ENCODE measurements at regions not wholly inside any gene's neighbourhood (a gene's known extent, or its start where the extent isn't known, plus 50 kb on each side); places are given as distances from the start of the nearest gene placed in this dataset.
"Not testable (repeated sequence)": the region's sequence is repeated elsewhere in the genome, so short reads cannot be mapped to it uniquely, and the experiment has no call there.

DNA sequence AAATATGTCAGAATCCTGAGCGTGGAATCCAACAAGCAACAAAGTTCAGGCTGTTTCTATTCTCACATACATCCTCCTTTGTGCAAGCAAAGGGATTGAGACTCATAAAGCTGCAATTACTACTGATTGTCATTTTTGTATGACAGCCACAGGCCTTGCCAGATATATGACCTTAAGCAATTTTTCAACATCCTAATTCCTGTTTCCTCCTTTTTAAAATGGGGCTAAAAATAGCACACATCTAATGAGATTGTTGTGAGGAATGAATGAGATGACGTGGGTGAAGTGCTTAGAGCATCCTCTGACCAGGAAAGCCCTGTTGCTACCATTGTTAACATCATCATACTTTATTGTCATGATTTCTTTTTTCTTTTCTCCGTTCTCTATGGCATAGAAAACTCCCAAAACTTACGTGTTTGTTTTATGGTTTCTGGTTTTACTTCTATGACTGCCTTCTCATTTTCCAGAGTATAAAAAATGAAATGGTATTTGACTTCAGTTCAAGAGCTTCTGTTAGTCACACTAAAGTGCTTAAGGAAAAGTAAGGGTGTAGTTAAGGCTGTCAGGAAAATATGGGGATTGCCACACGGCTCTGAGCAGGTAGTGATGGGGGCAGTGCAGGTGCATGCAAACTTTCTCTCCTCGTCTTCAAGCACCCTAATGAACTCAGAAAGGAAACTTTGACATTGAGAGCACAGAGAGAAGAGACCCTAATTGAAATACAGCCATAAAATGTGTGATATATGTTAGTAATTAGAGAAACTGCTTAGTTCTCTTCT lies 590.6 kb upstream of the NETO1 start:
- no peak for DNase-seq (ENCODE audit: low read depth)

DNA sequence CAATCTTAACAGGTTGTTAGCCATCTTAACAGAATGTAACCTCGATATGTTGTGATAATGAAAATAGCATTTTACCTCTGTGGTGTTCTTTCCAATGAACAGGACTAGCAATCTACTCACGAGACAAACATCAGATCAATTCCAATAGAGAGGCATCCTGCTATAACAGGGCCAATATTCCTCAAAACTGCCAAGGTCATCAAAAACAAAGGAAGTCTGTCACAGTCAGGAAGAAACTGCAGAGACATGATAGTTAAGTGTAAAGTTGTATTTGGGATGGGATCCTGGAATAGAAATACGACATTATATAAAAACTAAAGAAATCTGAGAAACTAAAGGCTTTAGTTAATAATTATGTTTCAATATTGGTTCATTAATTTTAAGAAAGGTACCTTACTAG lies 588.9 kb upstream of the NETO1 start:
- DNase-seq (ENCODE audit: low read depth): no peak

DNA sequence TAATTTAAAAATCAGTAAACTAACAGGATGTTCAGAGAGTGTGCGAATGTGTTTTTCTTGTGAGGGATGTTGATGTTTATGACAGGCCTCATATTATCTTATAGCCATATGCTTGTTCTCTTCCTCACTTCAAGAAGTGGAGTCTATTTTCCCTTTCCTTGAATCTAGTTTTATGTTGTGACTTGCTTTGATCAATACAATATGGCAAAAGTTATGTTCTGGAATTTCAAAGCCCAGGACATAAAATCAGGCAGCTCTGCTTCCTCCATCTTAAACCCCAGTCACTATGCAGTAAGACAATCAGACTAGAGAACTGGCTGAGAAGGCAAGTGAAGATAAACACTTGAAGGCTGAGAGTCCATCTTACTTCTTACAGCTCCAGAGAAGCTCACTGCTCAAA lies 585.1 kb upstream of the NETO1 start:
- no peak for DNase-seq (ENCODE audit: low read depth)

DNA sequence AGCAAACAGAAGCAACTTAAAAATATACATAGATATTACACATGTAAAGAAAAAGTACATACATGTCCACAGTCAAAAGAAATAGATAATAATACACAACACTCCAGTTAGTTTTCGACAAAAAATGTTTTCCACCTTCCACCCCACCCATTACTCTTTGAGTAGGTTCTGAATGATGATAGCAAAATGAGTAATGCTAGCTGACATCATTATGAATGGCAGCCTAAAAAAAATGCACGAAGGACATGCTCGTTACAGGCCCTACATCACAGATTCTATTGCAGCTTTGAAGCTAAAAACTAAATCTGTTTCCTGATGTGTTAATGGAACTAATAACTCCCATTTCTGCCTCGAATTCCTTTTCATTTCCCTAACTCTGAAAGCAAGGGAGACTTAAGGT lies 578.7 kb upstream of the NETO1 start:
- DNase-seq (ENCODE audit: low read depth): no peak

DNA sequence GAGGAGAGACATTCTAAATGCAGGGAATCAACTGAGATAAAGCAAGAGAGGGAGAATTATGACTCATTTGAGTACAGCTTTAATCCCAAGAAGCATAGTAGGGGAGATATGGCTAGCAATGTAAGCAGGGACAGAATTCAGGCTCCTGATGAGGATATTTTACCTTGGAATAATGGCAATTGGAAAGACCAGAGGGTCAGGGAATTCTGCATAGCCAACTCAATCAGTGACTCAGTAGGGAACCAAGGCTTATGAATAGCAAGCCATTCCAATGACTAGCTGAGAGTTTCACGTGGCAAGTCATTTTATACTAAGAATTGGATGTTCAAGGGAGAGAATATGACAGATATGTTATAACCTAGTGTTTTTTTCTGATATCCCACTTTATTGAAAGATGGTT lies 563.8 kb upstream of the NETO1 start:
- DNase-seq (ENCODE audit: low read depth): no peak

DNA sequence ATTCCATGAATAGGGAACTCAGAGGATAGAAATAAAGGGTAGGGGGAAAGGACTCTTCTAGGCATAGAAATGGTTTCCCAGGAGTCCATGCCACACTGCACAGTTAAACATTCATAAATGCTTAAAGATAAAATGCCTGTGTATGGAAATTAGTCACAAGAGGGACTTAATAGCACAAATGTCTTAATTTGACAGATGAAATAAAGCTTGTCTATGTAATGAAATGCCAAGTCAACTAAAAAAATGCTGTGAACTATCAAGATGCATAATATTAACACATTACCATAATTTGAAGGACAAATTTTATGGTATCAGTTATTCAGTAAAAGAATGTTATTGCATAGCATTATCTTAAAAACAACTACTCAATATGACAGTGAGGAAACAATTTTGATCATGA lies 553.2 kb upstream of the NETO1 start:
- no peak for DNase-seq (ENCODE audit: low read depth)

DNA sequence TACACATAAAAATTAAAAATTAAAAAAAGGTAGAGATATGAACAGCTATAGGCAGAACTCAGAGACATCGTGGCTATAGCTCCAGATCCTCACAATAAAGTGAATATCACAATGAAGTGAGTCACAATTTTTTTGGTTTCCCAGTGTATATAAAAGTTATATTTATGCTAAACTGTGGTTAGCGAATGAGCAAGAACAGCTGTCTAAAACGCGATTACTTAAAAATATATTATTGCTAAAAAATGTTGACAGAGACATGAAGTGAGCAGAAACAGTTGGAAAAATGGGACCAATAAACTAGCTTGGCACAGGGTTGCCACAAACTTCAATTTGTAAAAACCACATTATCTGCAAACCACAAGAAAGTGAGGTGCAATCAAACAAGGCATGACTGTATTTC lies 551.7 kb upstream of the NETO1 start:
- DNase-seq (ENCODE audit: low read depth): no peak

DNA sequence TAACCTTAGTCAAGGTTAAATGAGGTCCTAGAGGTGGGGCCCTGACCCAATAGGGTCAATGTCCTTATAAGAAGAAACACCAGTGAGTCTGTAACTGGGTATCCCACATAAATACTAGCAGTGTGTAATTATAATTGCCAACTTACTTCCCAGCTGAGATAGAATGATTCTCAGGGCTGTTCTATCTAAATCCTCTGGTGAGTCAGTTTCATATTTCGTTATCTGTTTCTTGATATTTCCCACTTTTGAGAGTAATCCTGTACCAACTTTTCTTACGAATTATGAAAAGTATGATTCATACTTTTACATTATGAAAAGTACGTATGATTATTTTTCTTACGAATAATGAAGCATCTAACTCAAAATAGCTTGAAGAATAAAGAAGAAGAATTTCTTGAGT lies 546.8 kb upstream of the NETO1 start:
- no peak for DNase-seq (ENCODE audit: low read depth)

DNA sequence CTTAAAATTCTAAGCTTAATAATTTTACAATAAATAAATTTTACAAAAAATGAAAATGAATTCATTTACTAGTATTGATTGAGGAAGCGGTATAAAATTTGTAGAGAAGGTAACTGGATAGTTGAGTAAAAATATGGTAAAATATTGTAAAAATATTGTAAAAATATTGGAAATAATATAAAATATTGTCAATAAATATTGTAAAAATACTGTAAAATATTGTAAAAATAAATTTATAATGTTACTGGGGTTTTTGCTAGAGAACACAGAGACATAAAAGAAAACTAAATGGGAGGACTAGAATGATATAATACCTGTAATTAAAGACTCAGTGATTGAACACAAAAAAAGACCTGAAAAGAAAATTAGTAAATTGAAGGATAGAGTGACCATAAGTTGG lies 546.3 kb upstream of the NETO1 start:
- no peak for DNase-seq (ENCODE audit: low read depth)

DNA sequence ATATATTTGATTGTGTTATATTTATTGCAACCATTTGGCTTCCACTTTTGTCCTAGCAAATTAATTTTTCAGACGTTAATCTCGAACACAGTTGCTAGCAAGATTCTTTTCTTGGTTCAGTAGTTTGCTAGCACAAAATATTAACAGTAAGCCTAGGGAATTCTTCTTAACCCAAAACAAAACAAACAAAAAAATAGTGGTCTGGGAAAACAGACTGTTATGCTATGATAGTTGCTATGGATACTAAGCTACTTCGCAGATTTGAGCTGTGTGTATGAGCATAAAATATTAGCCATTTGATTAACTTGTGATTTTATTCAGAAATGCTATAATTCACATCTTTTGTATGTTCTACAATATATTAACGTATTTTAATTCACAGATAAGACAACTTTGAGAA lies 541.5 kb upstream of the NETO1 start:
- DNase-seq (ENCODE audit: low read depth): no peak

DNA sequence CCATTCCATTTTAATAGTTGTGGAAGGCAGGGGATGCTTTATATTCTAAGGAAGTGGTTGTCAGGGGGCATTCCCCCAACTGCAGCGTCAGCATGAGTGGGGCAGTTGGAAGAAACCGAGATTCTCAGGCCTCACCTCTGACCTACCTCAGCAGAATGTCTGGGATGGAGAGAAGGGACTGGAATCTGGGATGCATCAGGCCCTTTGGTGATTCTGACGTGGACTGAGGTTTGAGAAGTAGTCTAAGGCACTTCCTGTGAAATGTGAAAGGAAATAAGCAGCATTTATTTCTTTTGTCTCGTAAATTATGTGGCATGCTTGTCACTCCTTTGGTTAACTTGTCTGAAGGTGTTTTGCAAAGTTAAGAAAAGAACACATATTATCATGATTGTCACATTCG lies 540.7 kb upstream of the NETO1 start:
- no peak for DNase-seq (ENCODE audit: low read depth)

DNA sequence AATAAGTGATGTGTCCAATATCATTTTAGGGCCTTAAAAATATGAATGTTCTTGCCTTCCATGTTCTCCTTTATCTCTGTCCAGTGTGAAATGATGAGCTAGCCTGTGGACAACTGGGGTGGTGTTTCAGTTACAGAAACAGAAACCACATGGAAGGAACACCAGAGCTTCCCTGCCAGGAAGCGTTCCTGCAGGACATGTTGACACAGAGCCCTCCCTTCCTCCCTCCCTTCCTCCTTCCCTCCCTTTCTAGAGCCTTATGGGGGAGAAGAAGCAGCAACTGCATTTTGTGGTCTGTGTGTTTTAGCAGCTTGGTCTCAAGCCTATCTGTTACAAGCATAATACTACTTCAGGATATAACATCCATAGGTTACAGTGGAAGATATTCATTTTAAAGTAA lies 539.7 kb upstream of the NETO1 start:
- no peak for DNase-seq (ENCODE audit: low read depth)

DNA sequence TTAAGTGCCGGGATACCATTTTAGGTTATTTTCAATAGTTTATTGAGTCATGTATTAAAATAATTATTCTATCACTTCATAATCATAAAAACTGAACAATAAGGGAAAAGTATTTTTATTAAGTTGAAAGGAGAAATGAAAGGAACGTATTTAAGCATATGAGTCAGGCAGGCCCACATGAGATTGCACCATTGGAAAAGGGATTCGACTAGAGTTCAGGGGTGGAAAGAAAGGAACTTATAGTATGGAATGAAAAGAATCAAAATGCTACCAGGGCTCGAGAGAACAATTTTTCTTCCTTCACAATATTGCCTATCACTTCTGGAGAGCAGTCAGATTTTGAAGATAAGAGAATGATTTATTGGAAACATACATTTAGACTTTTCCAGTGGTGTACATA lies 516.5 kb upstream of the NETO1 start:
- no peak for DNase-seq (ENCODE audit: low read depth)

DNA sequence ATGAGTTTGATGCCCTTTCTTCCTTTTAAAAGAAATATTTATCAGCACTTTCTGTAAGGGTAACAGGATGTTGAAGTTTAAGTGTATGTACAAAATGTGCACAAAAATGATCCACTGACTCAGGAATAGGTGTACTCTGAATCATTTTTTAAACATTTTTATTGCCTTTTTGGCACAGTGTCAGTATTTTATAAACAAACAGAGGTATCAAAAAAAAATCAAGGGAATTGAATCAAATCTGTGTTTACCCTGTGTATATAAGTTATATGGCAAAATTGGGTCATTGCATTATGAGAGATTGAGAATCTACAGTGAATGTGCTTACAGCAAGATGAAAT lies 513.9 kb upstream of the NETO1 start:
- no peak for DNase-seq (ENCODE audit: low read depth)

DNA sequence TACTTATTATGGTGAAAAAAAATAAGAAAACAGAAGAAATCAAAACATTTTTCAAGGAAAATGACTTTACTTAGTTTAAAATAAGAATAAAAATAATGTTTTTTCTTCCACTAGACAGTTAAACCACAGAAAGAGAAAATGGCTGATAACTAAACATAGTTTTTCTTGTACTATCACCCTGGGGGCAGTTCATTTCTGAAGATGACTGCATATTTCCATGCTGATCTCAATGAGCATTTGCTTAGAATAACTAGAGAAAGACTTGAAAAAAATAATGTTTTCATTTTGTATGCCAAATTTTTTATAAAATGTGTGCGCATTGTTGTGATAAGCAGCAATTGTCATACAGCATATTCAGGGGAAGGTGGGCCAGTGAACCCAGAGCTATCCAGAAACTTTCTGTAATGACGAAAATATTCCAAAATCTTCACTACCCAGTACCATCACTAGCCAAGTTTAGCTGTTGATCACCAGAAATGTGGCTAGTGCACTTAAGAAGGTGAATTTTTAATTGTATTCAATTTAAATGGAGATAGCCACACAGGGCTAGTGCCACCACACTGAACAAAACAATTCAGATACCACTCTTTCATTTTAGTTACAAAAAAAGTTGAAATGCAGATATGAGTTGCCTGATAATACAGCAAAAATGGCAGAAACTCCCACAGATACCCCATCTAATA lies 513.4 kb upstream of the NETO1 start:
- no peak for DNase-seq (ENCODE audit: low read depth)

DNA sequence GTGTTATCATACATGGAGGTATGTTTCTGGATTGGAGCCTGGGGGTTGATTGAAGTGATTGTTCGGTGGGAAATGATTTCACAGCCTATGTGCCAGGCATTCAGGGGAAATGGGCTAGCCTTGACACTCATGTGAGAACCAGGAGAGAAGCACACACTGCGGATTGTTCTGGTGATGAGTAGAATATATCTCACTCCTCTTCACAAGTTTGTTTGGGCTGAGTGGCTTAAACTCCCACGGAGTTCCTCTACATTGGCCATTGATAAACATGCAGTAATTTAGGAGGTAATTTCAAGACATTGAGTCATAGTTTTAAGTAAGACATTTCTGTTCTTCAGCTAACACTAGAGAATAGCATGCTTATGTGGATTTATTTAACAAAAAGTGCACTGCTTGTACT lies 498.9 kb upstream of the NETO1 start:
- DNase-seq (ENCODE audit: low read depth): no peak

DNA sequence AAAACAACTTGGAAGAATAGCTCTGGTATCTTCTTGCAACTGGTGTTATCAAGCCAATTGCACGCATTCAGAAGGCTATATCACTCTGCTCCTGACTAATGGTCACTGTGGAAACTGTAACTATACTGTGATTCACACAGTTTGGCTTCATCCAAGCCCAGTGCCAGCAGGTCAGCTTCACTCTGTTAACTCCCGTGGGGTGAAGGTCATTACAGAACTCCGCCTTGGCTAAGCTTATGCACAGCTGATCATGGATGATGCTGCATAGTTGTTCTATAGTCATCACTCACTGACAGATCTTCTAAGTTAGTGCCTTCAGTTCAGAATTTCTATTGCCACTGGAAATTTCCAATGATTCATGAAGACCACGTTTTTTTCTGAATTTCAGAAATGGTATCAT lies 497.2 kb upstream of the NETO1 start:
- DNase-seq (ENCODE audit: low read depth): no peak

DNA sequence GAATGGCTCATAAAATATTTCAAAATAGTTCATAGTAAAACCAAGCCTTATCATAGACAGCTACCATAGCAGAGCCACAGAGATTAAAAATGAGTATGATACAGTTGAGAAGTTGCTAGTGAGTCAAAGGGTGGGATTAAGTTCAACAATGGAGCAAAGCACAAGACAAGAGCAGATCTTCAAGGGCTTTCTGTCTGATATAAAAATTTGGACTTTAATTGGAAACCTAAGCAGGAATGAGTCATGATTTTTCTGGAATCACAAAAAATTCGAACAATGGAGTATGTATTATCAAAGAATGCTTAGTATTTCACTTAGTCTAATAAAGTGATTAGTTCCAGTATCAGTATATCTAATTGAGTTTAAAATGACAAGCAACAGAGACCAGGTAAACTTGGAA lies 487.3 kb upstream of the NETO1 start:
- DNase-seq (ENCODE audit: low read depth): no peak

DNA sequence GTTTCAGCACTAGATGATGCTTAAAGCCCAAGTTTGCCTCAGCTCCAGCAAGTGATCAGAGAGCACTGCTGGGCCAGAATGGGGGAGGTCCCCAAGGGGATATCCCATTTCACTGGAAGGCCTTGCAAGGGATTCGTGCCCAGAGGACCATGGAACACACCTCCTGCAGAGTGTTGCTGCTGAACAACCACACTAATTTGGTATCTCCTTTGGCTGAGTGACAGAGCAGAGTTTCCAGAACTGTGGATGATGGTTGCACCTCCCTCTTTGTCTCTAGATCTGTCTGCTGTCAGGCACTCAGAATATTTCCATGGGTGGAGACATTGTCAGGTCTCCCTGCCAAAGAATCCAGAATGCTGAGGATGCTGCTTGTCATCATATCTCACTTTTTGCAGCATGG lies 484.8 kb upstream of the NETO1 start:
- DNase-seq (ENCODE audit: low read depth): no peak

DNA sequence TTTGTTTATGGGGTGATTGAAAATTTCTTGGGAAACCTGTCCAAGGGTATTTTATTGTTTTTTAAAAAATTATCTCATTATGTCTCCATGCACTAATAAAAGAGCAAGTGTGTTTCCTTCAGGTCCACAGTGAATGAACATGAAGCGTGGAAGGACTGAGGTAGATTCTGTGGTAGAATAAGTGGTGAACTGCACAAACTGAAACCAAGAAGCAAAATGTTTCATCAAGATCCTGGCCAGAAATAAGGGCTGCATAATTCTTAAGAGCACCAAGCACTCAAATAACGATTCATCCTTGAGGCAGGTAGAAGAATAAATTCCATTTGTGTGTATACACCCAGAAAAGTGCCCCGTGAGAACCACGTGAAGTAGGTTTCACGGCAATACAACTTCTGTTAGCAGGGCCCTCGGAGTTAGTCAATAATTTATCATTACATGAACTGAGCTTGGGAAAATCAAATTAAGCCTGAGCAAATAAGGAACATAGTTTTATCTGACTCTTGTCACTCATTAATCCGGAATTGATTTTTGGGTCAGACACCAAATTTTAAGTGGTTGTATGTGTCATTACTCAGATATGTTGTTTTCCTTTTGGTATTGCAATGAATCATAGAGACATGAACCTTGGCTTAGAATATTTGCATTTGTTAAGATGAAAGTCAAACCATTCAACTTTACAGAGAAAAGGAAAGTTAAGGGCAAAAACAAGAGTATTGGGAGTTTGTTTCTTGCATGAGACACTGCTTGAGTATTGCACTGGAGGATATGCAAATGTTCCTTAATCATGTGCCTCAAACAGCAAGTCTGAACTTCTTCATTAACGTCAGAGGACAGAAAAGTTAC lies 472.6 kb upstream of the NETO1 start:
- DNase-seq (ENCODE audit: low read depth): no peak

DNA sequence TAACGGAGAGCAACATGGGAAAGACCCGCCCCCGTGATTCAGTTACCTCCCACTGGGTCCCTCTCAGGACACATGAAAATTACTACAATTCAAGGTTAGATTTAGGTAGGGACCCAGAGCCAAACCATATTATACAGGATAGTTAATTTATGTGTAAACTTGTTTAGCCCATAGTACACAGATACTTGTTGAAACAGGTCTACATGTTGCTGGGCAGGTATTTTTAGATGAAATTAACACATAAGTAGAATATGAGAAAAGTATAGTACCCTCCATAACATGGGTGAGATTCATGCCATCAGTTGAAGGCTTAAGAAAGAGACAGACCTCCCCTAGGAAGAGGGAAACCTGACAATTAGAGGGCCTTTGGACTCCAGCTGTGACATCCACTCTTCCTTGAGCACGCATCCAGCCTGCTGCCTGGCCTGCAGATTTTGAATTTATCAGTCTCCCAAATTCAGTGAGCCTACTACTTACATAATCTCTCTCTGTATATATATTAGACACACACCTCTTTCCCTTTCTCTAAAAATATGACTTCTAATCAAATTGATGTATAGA lies 463.5 kb upstream of the NETO1 start:
- DNase-seq (ENCODE audit: low read depth): no peak

DNA sequence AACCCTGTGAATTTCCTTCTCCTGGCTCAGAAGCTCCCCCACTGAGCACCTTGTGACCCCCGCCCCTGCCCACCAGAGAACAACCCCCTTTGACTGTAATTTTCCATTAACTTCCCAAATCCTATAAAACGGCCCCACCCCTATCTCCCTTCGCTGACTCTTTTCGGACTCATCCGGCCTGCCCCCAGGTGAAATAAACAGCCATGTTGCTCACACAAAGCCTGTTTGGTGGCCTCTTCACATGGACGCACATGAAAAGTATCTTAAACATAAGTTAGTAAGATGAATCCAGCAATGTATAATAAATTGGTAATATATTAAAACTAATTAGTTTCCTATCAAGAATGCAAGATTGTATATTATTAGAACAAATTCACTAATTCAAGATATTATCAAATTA lies 462.3 kb upstream of the NETO1 start:
- DNase-seq (ENCODE audit: low read depth): not testable (repeated sequence)

Measured in LHCN-M2 (cell line).